HG03460 (cell line): ENCODE measurements at regions not wholly inside any gene's neighbourhood (a gene's known extent, or its start where the extent isn't known, plus 50 kb on each side); places are given as distances from the start of the nearest gene placed in this dataset.

ENCODE experiments used
- ATAC-seq: cut with Tn5 transposase; IDR thresholded peaks from one replicate; pipeline ENCODE4 v1.9.1; 2021; ENCODE audit not compliant: unreplicated experiment

GRCh38 chr12:20278276-20278675 is 90.1 kb upstream of the PDE3A start:
- no peak for ATAC-seq

GRCh38 chr12:20280515-20280914 is 87.8 kb upstream of the PDE3A start:
- no peak for ATAC-seq

GRCh38 chr12:20282401-20282800 is 85.9 kb upstream of the PDE3A start:
- no peak for ATAC-seq

- ATAC-seq = no peak
These were observed 84.9 kb upstream of the PDE3A start for GRCh38 chr12:20283482-20283881.

GRCh38 chr12:20289520-20289919 is 78.8 kb upstream of the PDE3A start:
- no peak for ATAC-seq

GRCh38 chr12:20300457-20300856 is 67.9 kb upstream of the PDE3A start:
- no peak for ATAC-seq

GRCh38 chr12:20305470-20305869 is 62.9 kb upstream of the PDE3A start:
- ATAC-seq = no peak

GRCh38 chr12:20309504-20310148 is 58.7 kb upstream of the PDE3A start:
- ATAC-seq = no peak

- no peak for ATAC-seq
These were observed 54.0 kb upstream of the PDE3A start for GRCh38 chr12:20314328-20314727.

- ATAC-seq = no peak
These were observed 50.8 kb upstream of the PDE3A start for GRCh38 chr12:20317554-20317953.
